GM06990 (cell line): ENCODE measurements at regions not wholly inside any gene's neighbourhood (a gene's known extent, or its start where the extent isn't known, plus 50 kb on each side); places are given as distances from the start of the nearest gene placed in this dataset.
"Not testable (repeated sequence)": the region's sequence is repeated elsewhere in the genome, so short reads cannot be mapped to it uniquely, and the experiment has no call there.

Experiments used
- DNase-seq: peaks from one replicate; pipeline ENCODE4 v3.0.0-alpha.2; 2011; ENCODE audit not compliant: insufficient read length; ENCODE audit errors: extremely low read depth
- H3K27me3 ChIP-seq: replicated peaks from 2 replicates; pipeline ENCODE4 v1.6.0; 2011; ENCODE audit warnings: low read length; ENCODE audit not compliant: control insufficient read depth, insufficient read depth
- H3K36me3 ChIP-seq: 2 replicates; pipeline ENCODE4 v1.5.1; 2011; ENCODE audit warnings: low read length; ENCODE audit not compliant: control insufficient read depth, insufficient read depth
- H3K4me3 ChIP-seq: replicated peaks from 2 replicates; pipeline ENCODE4 v1.5.1; 2011; ENCODE audit warnings: low read depth, mild to moderate bottlenecking, control low read depth, low read length
- CTCF ChIP-seq: IDR thresholded peaks from 2 replicates; pipeline ENCODE4 v1.5.1; 2011; ENCODE audit warnings: low read length, control low read depth, mild to moderate bottlenecking, inconsistent platforms; ENCODE audit not compliant: insufficient read depth, poor library complexity, severe bottlenecking

- TF ChIP-seq CTCF: no peak
- Histone ChIP-seq H3K36me3 (no peaks in the 10 kb centered on the region), H3K27me3 (no peaks in the 10 kb centered on the region), H3K4me3 (no peak overlapping the region)
- no peak for DNase-seq
Measured at GRCh38 chr3:99561056-99561455, 77.3 kb upstream of the COL8A1 start.

- Histone ChIP-seq H3K36me3 (no peaks in the 10 kb centered on the region), H3K4me3 (no peak overlapping the region), H3K27me3 (no peaks in the 10 kb centered on the region)
- no peak for TF ChIP-seq CTCF
- no peak for DNase-seq
Measured at GRCh38 chr3:99559196-99559595, 79.2 kb upstream of the COL8A1 start.

GRCh38 chr3:99555885-99556284, 82.5 kb upstream of the COL8A1 start:
- DNase-seq, H3K36me3 ChIP-seq, H3K27me3 ChIP-seq, H3K4me3 ChIP-seq: not testable (repeated sequence)

- TF ChIP-seq CTCF: peak; percentile 39
- Histone ChIP-seq H3K27me3 (no peaks in the 10 kb centered on the region), H3K4me3 (no peak overlapping the region), H3K36me3 (no peaks in the 10 kb centered on the region)
- no peak for DNase-seq
Measured at GRCh38 chr3:99551520-99551919, 86.9 kb upstream of the COL8A1 start.

- DNase-seq: no peak
- TF ChIP-seq CTCF: no peak
- H3K27me3 ChIP-seq: no peaks in the 10 kb centered on the region
- no peak overlapping the region for H3K4me3 ChIP-seq
- H3K36me3 ChIP-seq: no peaks in the 10 kb centered on the region
Measured at GRCh38 chr3:99549957-99550603, 88.3 kb upstream of the COL8A1 start.

- H3K36me3 ChIP-seq: no peaks in the 10 kb centered on the region
- H3K4me3 ChIP-seq: no peak overlapping the region
- no peak for TF ChIP-seq CTCF
- no peaks in the 10 kb centered on the region for H3K27me3 ChIP-seq
- DNase-seq: no peak
Measured at GRCh38 chr3:99549220-99549619, 89.2 kb upstream of the COL8A1 start.
